ENCODE measurements at regions not wholly inside any gene's neighbourhood (a gene's known extent, or its start where the extent isn't known, plus 50 kb on each side); places are given as distances from the start of the nearest gene placed in this dataset.

GRCh38 chr13:74306496-74306895 lies 172.3 kb upstream of the KLF12 start:
- Histone ChIP-seq H3K27ac (ENCODE audit: control insufficient read depth, insufficient read depth) (no peak overlapping the region), H3K4me1 (ENCODE audit: control insufficient read depth, insufficient read depth, low read length) (no peaks in the 10 kb centered on the region), H3K36me3 (ENCODE audit: control insufficient read depth in 2 of 2, insufficient read depth in 2 of 2, low read length in 1 of 2) (no peaks in the 10 kb centered on the region), H3K4me2 (ENCODE audit: control insufficient read depth, insufficient read depth) (no peak overlapping the region), H3K27me3 (replicated peaks in 1 of 2; ENCODE audit: control insufficient read depth in 2 of 2, insufficient read depth in 2 of 2, low read length in 1 of 2) (no peaks in the 10 kb centered on the region), H3K4me3 (no peak overlapping the region), H3K79me2 (ENCODE audit: control insufficient read depth, insufficient read depth, low read length) (no peaks in the 10 kb centered on the region), H4K20me1 (ENCODE audit: control insufficient read depth, insufficient read depth) (no peaks in the 10 kb centered on the region), H2AFZ (ENCODE audit: control insufficient read depth, low read depth, low read length) (no peak overlapping the region), H3K9me3 (replicated peaks; ENCODE audit: control insufficient read depth, insufficient read depth, low read length) (no peaks in the 10 kb centered on the region), H3K9ac (ENCODE audit: control insufficient read depth, insufficient read depth, low read length) (no peak overlapping the region)
- ChIA-PET CTCF (interaction anchor here (0.7 kb wide), 1 partner anchor 1258 kb away, joined by 3 read pairs; no protein-coding TSS in a partner anchor), RAD21 (ENCODE audit: unreplicated experiment) (no interaction called here), POLR2A (no interaction called here), SMC1A (ENCODE audit: uncharacterized antibody, unreplicated experiment) (no interaction called here)
- 0 out of 3 replicates have a peak, but pooled peaks have one; percentile 21 for ATAC-seq
- TF ChIP-seq NR2F1 (conservative IDR thresholded peaks at IDR 0.05) (no peak), KAT2A (conservative IDR thresholded peaks at IDR 0.05; ENCODE audit: control insufficient read depth, low read depth, low read length) (no peak), RB1 (IDR thresholded peaks at IDR 0.05; ENCODE audit: borderline replicate concordance) (no peak), ZNF687 (IDR thresholded peaks at IDR 0.05) (no peak), NR2C2 (IDR thresholded peaks at IDR 0.05; ENCODE audit: borderline replicate concordance, control insufficient read depth, insufficient read length, low read depth) (no peak), RELB (IDR thresholded peaks at IDR 0.05; ENCODE audit: low read depth) (no peak), KDM1A (IDR thresholded peaks at IDR 0.05; ENCODE audit: borderline replicate concordance) (no peak), RAD21 (IDR thresholded peaks at IDR 0.05; ENCODE audit: insufficient read depth, low read depth, low read length) (no peak), CBFB (IDR thresholded peaks at IDR 0.05; ENCODE audit: low read depth) (no peak)
- 41% methylated on average over 2 of the region's 2 CpGs for WGBS (ENCODE audit: insufficient coverage, insufficient replicate concordance, low lambda C conversion rate, missing lambda C conversion rate)
- BruUV-seq (replicated peaks) = no TSS peak
- FAIRE-seq = no peak
- no peak for DNase-seq (ENCODE audit: low read depth, low spot score)
- in situ Hi-C loops (cut with MboI) = no loop called here
- intact Hi-C loops (cut with micrococcal nuclease; ENCODE audit: unreplicated experiment) = no loop called here
